DND-41 (cell line): ENCODE measurements at regions not wholly inside any gene's neighbourhood (a gene's known extent, or its start where the extent isn't known, plus 50 kb on each side); places are given as distances from the start of the nearest gene placed in this dataset.

Experiments used
- ATAC-seq: fragments of 200-7000 bp; cut with Tn5 transposase; 3 replicates; pipeline ENCODE4 v1.9.1; 2021; ENCODE audit warnings: low read depth; ENCODE audit not compliant: insufficient read depth
- DNase-seq: peaks from one replicate; pipeline ENCODE4 v3.0.0-alpha.2; 2020
- H2AFZ ChIP-seq: 2 replicates; pipeline ENCODE4 v1.6.0; 2012; ENCODE audit warnings: low read depth, low read length
- H3K27ac ChIP-seq: 2 replicates; pipeline ENCODE4 v1.5.1; 2012; ENCODE audit warnings: low read length, inconsistent platforms
- H3K27me3 ChIP-seq: fragments of 200-600 bp; sonication (generic); 2 replicates; pipeline ENCODE4 v1.6.0; 2012; ENCODE audit warnings: low read length, mild to moderate bottlenecking, inconsistent platforms; ENCODE audit not compliant: insufficient read depth, poor library complexity
- H3K36me3 ChIP-seq: 2 replicates; pipeline ENCODE4 v1.5.1; 2012; ENCODE audit warnings: low read length, inconsistent platforms; ENCODE audit not compliant: insufficient read depth
- H3K4me1 ChIP-seq: 2 replicates; pipeline ENCODE4 v1.5.1; 2012; ENCODE audit warnings: mild to moderate bottlenecking, low read length; ENCODE audit not compliant: insufficient read depth
- H3K4me2 ChIP-seq: 2 replicates; pipeline ENCODE4 v1.6.0; 2012; ENCODE audit warnings: mild to moderate bottlenecking, moderate library complexity, low read length, inconsistent platforms; ENCODE audit not compliant: insufficient read depth
- H3K4me3 ChIP-seq, 2 experiments: fragments of 200-600 bp in 1 of 2; shearing (Covaris generic) in 1 of 2; 2 replicates each; pipeline ENCODE4 v1.5.1; 2012 to 2016; ENCODE audit warnings: inconsistent platforms in 2 of 2, low read length in 2 of 2, mild to moderate bottlenecking in 2 of 2, low read depth in 1 of 2, moderate library complexity in 1 of 2
- H3K79me2 ChIP-seq: 2 replicates; pipeline ENCODE4 v1.6.0; 2012; ENCODE audit warnings: low read length, inconsistent platforms; ENCODE audit not compliant: insufficient read depth
- H3K9ac ChIP-seq: 2 replicates; pipeline ENCODE4 v1.6.0; 2012; ENCODE audit warnings: low read depth, mild to moderate bottlenecking, inconsistent platforms, low read length, moderate library complexity
- H3K9me3 ChIP-seq: 2 replicates; pipeline ENCODE4 v1.5.1; 2012; ENCODE audit warnings: low read length, moderate library complexity, mild to moderate bottlenecking, inconsistent platforms; ENCODE audit not compliant: insufficient read depth, severe bottlenecking
- H4K20me1 ChIP-seq: 2 replicates; pipeline ENCODE4 v1.6.0; 2012; ENCODE audit warnings: low read length; ENCODE audit not compliant: insufficient read depth
- CTCF ChIP-seq: IDR thresholded peaks from 2 replicates; pipeline ENCODE4 v1.5.1; 2012; ENCODE audit warnings: borderline replicate concordance, low read length, moderate library complexity, mild to moderate bottlenecking; ENCODE audit not compliant: poor library complexity, severe bottlenecking; ENCODE audit errors: extremely low read depth
- EZH2 ChIP-seq: IDR thresholded peaks from 3 replicates; pipeline ENCODE4 v1.6.1; 2012; ENCODE audit warnings: borderline replicate concordance, low read depth, mild to moderate bottlenecking, moderate library complexity, low read length, inconsistent platforms; ENCODE audit not compliant: severe bottlenecking

DNA sequence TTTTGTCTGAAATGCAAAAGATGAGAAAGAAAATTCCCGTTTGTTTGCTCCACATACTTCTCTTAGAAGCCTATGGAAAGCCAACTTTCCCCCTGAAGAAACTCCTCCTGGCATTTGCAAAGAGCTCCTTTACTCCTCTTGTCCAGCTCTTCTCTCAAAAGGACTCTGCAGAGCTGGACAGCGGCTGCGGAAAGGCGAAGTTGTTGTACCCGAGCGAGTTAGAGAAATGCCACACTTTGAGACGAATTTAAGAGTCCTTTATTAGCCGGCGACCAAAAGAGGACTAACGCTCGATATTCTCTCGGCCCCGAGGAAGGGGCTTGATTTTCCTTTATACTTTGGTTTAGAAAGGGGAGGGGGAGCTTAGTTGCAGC, 157.8 kb downstream of the TRIM27 start:
- Histone ChIP-seq H3K9me3 (no peaks in the 10 kb centered on the region), H3K4me3 (no peak overlapping the region), H3K79me2 (no peaks in the 10 kb centered on the region), H4K20me1 (no peaks in the 10 kb centered on the region), H3K27me3 (peaks cover 19% of the 10 kb centered on the region), H3K27ac (no peak overlapping the region), H3K36me3 (no peaks in the 10 kb centered on the region), H3K4me1 (no peaks in the 10 kb centered on the region), H3K4me2 (no peak overlapping the region), H2AFZ (no peak overlapping the region), H3K9ac (no peak overlapping the region)
- no peak for TF ChIP-seq CTCF
- TF ChIP-seq EZH2: no peak
- DNase-seq (no peak), ATAC-seq (no peak)

DNA sequence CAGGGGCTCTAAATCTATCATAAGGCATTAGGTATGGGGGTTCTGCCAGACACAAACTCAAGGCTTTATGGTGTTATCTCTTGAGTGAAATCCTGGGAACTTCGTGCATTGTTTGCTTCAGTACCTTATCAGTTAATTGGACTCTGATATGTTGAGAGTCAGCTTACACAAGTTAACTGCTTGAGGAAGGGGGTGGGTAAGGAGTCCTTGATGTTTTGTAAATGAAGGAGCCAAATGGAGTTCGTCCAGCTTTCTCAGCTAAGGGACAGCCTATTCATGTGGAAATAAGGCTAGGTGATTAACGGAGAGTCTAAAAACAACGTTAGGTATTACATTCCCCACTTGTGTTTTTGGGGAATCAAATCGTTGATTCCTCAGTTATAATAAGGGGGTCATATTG, 157.4 kb downstream of the TRIM27 start:
- Histone ChIP-seq H3K27ac (no peak overlapping the region), H3K27me3 (peaks cover 19% of the 10 kb centered on the region), H3K79me2 (no peaks in the 10 kb centered on the region), H3K4me1 (no peaks in the 10 kb centered on the region), H3K9me3 (no peaks in the 10 kb centered on the region), H3K9ac (no peak overlapping the region), H3K4me3 (no peak overlapping the region), H3K4me2 (no peak overlapping the region), H2AFZ (no peak overlapping the region), H3K36me3 (no peaks in the 10 kb centered on the region), H4K20me1 (no peaks in the 10 kb centered on the region)
- DNase-seq (no peak), ATAC-seq (no peak)
- TF ChIP-seq EZH2: no peak
- TF ChIP-seq CTCF: no peak

DNA sequence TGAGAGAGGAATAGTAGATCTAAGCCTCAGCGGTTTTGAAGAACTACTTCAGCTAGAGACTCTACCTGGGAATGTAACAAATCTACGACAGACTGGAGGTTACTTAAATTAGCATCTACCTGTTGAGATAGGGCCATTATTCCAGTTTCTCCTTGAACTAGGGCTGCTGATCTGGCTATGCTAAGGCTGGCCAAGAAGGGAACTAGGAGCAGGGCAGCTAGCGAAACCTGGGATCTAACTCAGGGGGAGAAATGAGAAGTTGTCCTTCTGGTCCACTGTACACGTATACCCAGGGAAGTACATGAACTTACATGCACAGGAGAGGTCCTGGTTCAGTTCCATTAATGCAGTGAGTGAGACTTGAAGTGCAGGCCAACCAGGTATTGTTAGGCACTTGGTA, 156.7 kb downstream of the TRIM27 start:
- H3K9ac ChIP-seq: no peak overlapping the region
- DNase-seq (no peak), ATAC-seq (no peak)
- H3K4me2 ChIP-seq: no peak overlapping the region
- no peak overlapping the region for H2AFZ ChIP-seq
- no peaks in the 10 kb centered on the region for H4K20me1 ChIP-seq
- H3K4me3 ChIP-seq: no peak overlapping the region
- no peaks in the 10 kb centered on the region for H3K9me3 ChIP-seq
- no peak for TF ChIP-seq EZH2
- TF ChIP-seq CTCF: no peak
- H3K79me2 ChIP-seq: no peaks in the 10 kb centered on the region
- H3K27ac ChIP-seq: no peak overlapping the region
- H3K4me1 ChIP-seq: no peaks in the 10 kb centered on the region
- no peaks in the 10 kb centered on the region for H3K36me3 ChIP-seq
- peaks cover 19% of the 10 kb centered on the region for H3K27me3 ChIP-seq

DNA sequence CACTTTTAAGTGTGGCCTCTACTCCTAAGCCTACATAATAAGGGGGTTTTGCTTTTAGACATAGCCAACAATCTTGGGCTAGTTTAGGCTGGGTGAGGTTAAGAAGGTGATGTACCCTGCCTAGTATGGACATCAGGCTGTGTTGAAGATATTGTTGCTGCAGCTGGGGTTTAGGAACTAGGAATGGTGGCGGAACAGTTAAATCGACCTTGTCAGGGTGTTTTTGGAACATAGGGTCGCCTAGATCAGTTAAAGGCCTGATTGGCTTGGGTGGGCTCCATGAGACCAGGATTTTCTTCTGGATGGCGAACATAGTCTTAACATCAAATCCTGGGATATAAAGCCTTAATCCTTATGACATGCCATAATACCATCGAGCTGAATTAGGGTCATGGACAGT, 156.1 kb downstream of the TRIM27 start:
- ATAC-seq (no peak), DNase-seq (no peak)
- H3K4me1 ChIP-seq: no peaks in the 10 kb centered on the region
- no peak overlapping the region for H3K4me3 ChIP-seq
- no peak overlapping the region for H2AFZ ChIP-seq
- peaks cover 19% of the 10 kb centered on the region for H3K27me3 ChIP-seq
- no peaks in the 10 kb centered on the region for H3K79me2 ChIP-seq
- H4K20me1 ChIP-seq: no peaks in the 10 kb centered on the region
- no peaks in the 10 kb centered on the region for H3K36me3 ChIP-seq
- H3K9me3 ChIP-seq: no peaks in the 10 kb centered on the region
- no peak overlapping the region for H3K27ac ChIP-seq
- H3K4me2 ChIP-seq: no peak overlapping the region
- TF ChIP-seq CTCF (no peak), EZH2 (no peak)
- H3K9ac ChIP-seq: no peak overlapping the region
